ENCODE measurements at regions not wholly inside any gene's neighbourhood (a gene's known extent, or its start where the extent isn't known, plus 50 kb on each side); places are given as distances from the start of the nearest gene placed in this dataset.

DNA sequence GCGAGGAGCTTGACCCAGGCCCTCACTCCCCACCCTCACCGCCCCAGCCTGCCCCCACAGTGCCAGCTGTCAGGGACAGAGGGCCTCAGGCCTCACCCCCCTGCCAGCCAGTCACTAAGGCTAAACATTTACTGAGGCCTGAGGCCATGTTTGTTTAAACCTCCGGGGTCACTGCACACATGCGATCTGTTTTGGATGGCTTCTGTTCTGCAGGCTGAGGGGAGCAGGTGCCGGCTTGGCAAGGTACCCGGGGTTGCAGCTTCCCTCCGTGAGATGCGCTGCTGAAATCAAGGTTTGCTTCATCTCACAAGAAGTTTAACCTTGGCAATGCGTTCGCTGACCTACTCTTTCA, 103.3 kb upstream of the BOD1 start:
- DNase-seq (ENCODE audit: low spot score) = no peak

DNA sequence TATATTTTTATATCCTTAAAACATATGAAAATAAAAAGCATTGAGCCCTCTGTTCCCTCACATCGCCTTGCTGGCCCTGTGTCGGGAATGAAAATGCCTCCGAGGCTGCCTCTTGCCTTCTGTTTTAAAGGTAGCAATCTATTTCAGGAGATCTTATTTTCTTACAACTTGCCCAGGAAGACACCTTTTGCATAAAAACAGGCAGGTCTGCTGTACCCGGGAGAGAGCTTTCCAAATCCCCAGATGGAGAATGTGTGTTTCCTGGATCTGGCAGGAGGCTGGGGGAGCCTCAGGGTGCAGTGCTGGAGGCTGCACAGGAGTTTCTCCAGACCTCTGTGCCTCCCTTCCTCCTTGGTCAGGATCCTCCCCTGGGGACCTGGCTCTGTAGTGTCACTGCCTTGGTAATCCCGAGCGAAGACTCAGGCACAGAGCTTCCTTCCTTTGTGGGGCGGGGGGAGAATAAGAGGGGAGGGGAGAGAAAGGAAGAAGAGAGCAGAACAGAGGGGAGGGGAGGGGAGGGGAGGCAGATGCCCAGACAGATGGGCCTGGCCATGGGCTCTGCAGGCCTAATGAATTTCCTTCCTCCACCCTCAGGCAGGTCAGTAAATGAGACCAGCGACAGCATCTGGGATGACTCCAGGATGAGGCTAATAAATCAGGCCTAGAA, 104.0 kb upstream of the BOD1 start:
- no peak for DNase-seq (ENCODE audit: low spot score)

DNA sequence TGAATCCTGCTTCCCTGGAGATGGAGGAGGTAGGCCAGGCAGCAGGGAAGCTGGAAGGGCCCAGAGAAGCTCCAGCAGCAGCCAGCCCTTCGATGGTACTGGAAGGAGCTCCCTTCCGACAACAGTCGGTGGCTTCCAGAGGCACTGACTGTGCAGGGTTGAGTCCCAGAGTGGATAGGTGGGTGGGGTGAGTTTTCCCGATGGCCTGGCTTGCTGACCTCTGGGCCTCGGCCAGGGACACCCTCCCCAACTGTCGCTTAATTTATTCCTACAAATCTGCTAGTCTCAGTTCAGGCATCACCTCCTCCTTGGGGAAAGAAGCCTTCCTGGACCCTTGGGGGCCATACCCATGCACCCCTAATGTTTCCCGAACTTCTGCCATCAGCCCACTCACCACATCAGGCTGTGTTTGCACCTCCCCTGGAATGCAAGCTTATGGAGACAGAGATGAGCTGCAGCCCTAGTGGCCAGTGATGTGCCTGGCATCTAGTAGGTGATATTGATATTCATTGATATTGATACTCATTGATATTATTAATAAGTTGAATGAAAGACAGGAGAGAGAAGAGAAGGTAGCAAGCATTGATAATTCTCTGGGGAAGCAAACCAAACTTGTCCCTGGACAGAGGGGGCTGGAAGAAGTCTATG, 104.6 kb upstream of the BOD1 start:
- no peak for DNase-seq (ENCODE audit: low spot score)

DNA sequence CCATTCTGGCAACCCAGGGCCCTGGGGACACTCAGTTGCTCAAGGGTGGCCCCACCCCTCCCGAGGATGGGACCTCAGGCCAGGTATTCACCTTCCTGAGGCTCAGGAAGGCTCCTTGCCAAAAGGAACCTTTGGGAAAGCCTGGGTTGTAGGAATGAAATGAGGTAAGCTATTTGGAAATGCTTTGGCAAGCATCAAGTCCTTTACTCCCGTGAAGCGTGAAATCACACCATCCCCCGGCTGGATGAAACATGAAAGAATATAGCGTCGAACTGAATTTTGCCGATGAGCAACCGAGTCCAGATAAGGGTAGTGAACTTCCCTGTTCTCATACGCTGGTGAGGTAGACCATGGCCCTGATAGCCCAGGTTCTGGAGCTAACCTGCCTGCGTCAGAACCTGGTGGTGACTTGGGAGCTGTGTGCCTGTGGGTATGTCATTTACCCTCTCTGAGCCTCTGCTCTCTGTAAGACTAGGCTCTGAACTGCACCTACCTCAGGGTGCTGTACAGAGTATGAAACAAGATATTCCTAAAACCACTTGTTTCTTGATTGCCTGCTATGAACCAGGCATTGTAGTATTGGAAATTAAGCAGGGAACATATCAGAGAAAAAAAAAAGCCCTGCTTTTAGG, 105.3 kb upstream of the BOD1 start:
- no peak for DNase-seq (ENCODE audit: low spot score)

DNA sequence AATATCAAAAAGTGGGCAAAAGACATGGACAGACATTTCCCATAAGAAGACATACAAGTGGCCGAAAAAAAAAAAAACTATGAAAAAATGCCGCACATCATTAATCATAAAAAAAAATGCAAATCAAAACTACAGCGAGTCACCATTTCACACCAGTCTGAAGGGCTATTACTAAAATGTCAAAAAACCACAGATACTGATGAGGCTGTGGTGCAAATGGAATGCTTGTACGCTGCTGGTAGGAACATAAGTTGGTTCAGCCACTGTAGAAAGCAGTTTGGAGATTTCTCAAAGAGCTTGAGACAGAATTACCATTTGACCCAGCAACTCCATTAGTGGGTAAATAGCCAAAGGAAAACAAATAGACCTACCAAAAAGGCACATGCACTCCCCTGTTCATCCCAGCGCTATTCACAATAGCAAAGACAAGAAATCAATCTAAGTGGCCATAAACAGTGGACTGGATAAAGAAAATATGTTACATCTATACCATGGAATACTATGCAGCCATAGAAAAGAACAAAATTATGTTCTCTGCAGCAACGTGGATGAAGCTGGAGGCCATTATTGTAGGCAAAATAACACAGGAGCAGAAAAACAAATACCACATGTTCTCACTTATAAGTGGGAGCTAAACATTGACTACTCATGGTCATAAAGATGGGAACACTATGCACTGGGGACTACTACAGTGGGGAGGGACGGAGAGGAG, 110.6 kb upstream of the BOD1 start:
- no peak for DNase-seq (ENCODE audit: low spot score)

DNA sequence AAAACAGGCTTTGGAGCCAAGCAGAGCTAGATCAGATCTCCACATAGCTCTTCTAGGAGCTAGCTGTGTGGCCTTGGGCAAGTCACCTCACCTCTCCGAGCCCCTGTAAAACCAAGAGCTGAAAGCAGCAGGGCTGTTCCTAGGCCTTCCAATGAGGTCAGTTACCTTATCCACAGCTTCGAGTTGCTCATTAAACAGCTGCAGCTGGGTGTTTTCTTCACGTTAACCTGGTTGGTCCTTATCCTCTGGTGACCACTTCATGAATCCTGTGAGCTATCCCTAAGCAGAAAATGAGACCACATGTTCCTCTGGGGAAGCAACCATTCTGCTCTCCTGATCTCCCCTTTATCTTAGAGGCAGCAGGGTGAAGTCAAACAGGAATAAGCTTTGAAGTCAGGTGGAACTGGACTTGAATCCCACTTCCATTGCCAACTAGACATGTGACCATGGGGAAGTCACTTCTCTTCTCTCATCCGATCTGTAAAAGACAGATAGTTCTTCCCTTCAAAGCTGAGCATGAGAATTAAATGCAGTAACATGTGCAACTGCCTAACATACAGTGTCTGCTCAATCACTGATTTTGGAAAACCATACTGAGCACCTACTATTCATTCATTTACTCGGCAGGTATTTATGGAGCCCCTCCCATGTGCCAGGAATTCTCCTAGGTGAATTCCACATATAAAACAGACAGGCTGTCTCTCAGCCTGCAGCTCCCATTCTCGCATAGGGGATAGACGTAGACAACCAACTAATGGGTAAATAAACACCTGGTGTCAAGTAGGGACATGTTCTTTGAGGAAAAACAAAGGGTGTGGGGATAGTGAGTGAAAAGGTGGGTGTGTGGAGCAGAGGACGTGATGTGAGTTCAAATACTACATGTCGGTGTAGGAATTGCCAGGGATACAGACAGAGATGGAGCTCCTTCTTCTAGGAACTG, 111.7 kb upstream of the BOD1 start:
- no peak for DNase-seq (ENCODE audit: low spot score)

DNA sequence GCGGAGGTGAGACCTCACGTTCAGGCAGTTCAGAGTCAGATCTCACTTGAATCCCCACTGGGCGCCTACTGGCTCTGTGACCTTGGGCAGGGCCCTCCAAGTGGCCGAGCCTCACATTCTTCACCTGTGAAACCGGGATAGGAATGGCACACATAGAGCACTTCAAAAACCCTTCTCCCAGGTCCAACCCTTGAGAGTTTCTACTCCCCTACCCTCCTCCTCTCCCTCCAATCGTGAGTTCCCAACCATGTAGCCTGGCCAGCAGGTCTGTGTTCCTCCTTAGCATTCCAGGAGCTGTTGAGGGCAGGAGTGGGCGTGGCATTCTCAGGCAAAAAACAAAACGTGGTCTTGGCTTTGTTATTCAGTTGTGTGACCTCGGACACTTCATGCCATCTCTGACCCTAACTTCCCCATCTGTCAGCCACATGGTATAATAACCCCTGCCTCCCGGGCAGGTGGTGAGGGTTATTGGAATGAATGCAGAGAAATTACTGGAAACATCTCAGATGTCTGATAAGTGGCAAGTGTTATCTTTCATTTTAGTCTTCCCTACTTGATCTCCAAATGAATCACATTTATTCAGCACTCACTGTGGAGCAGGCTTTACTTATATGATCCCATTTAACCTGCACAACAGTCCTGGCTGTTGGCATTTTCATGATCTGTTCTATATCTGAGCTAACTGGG, 112.8 kb upstream of the BOD1 start:
- DNase-seq (ENCODE audit: low spot score) = no peak

DNA sequence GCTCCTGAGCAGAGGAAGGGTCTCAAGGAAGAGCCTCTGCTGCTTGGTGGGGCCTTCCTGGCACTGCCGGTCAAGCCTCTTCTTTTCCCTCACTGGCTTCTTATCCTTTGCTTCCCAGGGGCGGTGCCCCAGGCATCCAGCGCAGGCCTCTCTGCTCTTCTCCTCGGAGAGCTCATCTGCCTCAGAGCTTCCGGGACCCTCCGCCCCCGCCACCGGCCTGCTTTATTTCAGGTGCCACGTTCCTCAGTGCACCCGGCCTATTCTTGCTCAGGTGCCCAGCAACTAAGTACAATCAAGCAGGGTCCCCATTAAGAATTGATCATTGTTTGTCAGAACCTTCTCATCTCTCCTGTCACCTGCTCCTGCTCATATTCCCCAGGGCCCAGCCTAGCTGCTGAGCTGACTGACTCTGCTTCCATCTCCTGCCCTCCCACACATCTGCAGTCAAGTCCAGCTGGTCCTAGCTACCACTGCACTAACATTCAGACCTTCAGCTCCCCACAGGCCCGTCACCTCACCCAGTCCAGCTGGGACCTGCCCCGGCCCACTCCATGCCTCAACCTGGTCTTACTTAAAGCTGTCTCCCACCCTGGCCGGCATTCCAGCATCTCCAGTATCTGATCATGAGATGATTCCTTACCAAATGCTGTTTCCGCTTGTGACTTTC, 114.3 kb upstream of the BOD1 start:
- no peak for DNase-seq (ENCODE audit: low spot score)

DNA sequence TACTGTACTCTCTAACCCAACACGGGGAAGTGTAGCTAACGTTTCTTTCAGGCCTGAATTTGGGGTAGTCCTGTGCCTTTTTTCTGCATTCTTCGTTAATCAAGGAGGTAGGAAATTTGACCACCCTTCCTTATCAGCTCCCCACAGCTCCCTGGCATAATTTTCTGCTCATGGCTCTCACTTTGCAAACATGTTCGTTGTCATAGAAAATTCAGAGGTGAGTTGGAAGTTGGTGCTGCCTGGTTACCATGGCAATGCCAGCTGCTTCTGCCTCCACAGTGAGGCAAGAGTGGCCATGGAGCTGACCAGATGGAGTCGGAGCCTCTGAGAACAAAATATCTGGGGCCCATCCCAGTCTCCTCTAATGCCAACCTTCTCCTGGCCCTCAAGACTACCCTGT, 116.6 kb upstream of the BOD1 start:
- DNase-seq (ENCODE audit: low spot score) = no peak

DNA sequence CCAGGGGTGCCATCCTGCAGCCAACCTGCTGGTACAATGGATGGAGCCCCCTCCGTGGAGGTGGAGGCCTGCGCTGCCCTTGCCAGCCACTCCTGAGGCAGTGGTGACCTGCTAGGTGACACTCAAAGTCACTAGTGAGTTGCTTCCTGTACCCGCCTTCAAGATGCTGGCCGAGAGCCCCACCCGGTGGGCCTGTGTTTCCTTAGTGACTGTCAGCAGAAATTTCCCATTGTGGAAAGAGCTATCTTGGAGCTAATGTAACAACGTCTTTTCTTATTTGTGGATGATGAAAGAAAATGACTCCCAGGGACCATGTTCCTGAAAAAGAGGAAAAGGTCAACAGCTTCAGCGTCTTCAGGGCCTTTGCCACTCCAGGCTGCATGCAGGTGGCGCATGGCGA, 117.0 kb upstream of the BOD1 start:
- no peak for DNase-seq (ENCODE audit: low spot score)

DNA sequence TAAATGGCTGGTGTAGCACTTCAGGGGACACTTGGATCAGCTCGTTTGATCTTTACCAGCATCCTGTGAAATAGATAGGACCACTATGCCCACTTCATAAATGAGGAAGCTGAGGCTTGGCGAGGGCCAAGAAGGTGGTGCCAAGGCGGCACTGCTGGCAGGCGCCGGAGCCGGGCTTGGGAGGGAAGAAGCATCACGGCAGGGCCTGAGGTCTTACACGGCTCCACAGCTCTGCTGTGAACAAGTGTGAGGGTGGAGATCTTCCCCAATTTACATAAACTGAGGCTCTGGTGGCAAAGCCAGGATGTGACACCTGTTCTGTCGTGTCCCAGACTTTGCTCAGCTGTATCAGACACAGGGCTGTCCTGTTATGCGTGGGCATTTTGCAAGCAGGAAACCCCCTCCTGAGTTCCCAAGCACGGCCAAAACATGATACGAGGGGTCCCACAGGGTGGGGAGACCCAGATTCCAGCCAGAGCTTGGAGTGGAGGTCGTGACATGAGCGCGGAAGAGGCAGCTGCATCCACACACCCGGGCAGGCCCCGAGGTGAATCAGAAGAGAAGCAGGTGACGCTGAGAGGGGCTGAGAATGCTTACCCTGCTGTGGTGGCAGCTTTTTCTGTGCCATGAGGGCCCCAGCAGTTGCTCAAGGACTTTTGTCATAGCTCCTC, 117.5 kb upstream of the BOD1 start:
- DNase-seq (ENCODE audit: low spot score) = no peak

DNA sequence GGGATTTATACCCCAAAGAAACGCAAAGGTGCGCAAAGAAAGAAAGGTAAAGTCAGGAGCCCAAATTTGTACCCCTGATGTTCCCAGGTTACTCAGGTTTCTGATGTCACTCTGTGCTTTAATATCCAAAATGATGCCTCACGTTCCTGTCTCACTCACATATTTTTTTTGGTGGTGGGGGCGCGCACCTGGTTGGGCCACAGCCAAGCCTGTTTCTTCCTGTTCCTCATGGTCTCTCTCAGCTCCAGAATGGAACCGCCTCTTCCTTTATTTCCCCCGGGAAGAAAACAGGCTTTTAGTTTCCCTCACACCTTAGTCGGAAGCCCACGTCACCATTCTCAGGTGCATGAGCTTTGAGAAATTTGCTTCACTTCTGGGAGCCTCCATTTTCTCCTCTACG, 118.3 kb upstream of the BOD1 start:
- no peak for DNase-seq (ENCODE audit: low spot score)

DNA sequence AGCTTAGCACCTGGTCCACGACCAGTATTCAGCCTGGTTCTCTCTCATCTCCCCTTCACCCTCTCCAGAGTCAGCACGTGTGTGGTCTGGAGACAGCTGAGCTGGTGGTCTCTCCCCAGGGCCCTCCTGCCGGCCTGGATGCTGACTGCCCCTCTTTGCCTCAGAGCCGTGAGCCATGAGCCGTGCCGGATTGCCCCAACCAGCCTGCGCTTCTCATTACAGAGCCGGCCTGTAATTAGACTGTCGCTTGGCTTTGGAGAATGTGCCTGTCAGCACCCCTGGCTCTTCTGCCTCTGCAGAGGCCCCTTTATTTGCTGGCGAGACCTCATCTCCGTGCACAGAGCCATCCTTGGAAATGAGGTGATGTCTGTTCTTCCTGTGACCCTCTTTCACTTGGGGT, 118.7 kb upstream of the BOD1 start:
- no peak for DNase-seq (ENCODE audit: low spot score)

DNA sequence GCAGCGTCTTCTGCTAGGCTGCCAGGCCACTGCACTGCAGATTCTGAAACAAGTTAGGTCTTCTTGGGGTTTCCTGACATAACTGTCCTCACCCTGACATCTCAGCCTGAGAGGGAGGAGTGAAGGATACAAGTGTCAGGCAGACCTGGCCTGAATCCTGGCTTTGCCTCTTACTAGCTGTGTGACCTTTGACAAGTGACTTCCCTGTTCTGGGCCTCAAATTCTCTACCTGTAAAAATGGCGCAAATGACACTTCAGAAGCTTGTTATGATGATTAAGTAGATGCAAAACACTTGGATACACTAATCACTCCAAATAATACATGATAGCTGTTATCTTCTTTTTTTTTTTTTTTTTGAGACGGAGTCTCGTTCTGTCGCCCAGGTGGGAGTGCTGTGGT, 119.2 kb upstream of the BOD1 start:
- DNase-seq (ENCODE audit: low spot score) = no peak

DNA sequence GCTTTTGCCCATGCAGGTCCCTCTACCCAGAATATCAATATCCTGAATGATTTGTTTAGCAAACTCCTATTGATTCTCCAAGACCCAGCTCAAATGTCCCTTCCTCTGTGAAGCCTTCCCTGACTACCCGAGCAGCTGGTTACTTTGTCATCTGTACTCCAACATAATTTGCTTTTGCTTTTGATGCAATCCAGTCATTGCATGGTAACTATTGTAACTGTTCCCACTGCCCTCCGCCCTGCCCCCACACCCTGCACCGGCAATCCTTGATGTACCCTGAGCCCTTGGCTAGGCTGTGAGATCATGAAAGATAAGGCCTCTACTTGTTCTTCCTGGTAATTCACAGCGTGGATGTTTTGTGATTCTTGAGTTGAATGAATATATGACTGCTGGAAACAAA, 119.9 kb upstream of the BOD1 start:
- no peak for DNase-seq (ENCODE audit: low spot score)

DNA sequence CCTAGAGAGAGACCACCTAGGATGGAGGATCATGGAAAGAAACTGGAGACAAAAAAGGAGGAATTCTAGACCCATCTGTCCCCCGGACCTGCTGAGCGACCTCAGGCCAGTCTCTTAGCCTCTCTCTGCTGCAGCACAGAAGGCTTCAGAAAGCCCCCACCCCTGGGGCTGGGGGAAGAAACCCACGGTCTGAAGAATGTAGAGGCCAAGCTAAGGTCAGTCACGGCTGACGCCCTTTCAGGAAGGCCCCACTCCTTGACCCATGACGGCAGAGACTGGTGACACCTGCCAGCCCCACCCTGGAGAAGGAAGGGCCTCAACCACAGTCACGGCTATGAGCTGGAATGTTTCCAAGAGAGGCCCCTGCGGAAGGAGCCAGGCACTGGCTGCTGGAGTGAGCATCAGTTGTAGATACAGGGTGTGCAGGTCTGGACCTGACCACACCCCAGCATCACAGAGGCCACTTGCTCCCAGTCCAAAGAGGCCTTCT, 120.5 kb upstream of the BOD1 start:
- DNase-seq (ENCODE audit: low spot score) = no peak

DNA sequence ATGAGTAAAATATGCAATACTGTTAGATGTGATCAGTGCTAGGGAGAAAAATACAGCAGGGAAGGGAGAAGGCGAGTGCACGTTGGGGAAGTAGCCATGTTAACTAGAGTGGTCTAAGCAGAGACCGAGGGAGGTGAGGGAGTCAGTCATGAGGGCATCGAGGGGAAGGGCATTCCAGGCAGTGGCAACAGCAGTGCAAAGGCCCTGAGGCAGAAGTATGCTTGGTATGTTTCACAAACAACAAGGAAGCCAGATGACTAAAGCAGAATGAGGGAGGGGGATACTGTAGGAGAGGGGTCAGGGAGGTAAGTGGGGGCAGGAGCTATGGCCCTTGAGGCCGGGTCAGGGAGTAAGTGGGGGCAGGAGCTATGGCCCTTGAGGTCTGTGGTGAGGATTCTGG, 123.3 kb upstream of the BOD1 start:
- no peak for DNase-seq (ENCODE audit: low spot score)

DNA sequence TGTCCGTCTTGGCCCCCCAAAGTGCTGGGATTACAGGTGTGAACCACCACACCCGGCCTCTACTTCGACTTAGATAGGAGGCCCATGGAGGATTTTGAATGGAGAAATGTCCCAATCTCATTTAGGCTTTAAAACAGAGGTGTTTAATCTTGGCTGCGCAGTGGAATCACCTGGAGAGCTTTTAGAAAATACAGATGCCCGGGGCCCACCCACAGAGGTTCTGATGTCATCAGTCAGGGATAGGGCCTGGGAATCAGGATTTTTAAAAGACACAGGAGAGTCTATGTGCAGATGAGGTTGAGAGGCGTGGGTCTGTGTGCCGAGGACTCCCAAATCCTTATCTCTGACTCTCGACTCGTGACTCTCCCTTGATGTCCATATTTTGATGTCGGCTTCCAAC, 124.0 kb upstream of the BOD1 start:
- DNase-seq (ENCODE audit: low spot score) = no peak

DNA sequence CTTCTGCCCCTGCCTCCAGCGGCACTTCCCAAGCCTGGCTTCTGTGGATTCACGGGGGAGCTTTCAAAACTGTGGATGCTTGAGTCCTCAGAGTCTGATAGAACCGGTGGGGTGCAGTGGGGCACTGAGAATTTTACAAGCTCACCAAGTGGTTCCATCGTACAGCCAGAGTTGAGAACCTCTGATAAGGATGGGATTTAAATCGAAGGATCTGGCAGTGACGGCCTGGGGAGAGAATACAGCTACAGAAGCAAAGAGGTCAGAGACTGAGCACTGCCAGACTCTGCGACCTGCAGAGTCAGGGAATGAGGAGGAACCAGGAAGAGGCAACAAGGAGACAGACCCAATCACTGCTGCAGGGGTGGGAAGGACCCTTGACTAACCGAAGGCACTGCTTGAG, 124.6 kb upstream of the BOD1 start:
- DNase-seq (ENCODE audit: low spot score) = no peak

DNA sequence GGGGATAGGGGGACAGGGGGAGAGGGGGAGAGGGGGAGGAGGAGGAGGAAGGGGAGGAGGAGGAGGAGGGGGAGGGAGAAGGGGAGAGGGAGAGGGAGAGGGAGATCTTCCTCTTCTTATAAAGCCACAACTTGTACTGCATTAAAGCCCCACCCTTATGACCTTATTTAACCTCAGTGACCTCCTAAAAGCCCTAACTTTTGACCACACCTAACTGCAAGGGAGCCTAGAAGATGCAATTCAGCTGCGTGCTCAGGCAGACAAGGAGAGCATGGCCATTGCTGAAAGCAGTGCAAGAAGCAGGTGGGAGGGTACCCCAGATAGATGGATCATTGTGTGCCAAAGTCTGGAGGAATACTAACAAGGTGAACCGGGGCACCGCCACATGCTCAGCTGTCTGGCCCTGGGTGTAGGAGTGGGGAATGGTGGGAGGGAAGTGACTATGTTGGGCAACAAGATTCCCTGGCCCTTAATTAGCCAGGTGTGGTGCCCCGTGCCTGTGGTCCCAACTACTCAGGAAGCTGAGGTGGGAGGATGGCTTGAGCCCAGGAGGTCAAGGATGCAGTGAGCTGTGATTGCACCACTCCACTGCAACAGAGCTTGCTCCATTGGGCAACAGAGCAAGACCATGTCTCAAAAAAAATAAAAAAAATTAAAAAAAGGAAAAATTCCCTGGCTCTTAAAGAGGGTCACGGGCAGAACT, 125.4 kb upstream of the BOD1 start:
- no peak for DNase-seq (ENCODE audit: low spot score)

Data from kidney capillary endothelial cell (primary cell).